Aorta (tissue), 5 donors: ENCODE measurements at regions not wholly inside any gene's neighbourhood (a gene's known extent, or its start where the extent isn't known, plus 50 kb on each side); places are given as distances from the start of the nearest gene placed in this dataset.
"Not testable (repeated sequence)": the region's sequence is repeated elsewhere in the genome, so short reads cannot be mapped to it uniquely, and the experiment has no call there.

ENCODE experiments used
- ATAC-seq: fragments of 200-7000 bp; cut with Tn5 transposase; one replicate; pipeline ENCODE4 v1.9.1; 2022; ENCODE audit warnings: moderate library complexity; ENCODE audit not compliant: low FRiP score
- DNase-seq, 2 donors: peaks; one replicate each; pipeline ENCODE4 v3.0.0-alpha.2; 2020
- H3K27ac ChIP-seq, 2 donors: one replicate each; pipeline ENCODE4 v1.5.1; 2013; ENCODE audit warnings: low read length in 2 of 2, mild to moderate bottlenecking in 2 of 2, moderate library complexity in 2 of 2, control low read depth in 1 of 2, inconsistent platforms in 1 of 2, low read depth in 1 of 2
- H3K27me3 ChIP-seq, 2 donors: one replicate each; pipeline ENCODE4 v1.6.1; 2013; ENCODE audit warnings: control low read depth in 1 of 2, low read length in 1 of 2, mild to moderate bottlenecking in 1 of 2, moderate library complexity in 1 of 2; ENCODE audit not compliant: insufficient read depth in 2 of 2, control insufficient read depth in 1 of 2
- H3K36me3 ChIP-seq, 2 donors: one replicate each; pipeline ENCODE4 v1.6.1; 2013; ENCODE audit warnings: control low read depth in 1 of 2, low read length in 1 of 2, mild to moderate bottlenecking in 1 of 2; ENCODE audit not compliant: insufficient read depth in 2 of 2, control insufficient read depth in 1 of 2
- H3K4me1 ChIP-seq, 2 donors: one replicate each; pipeline ENCODE4 v1.6.1; 2013; ENCODE audit warnings: low read length in 2 of 2, control low read depth in 1 of 2, mild to moderate bottlenecking in 1 of 2, moderate library complexity in 1 of 2; ENCODE audit not compliant: insufficient read depth in 2 of 2, control insufficient read depth in 1 of 2
- H3K4me3 ChIP-seq, 2 donors: one replicate each; pipeline ENCODE4 v1.5.1; 2013; ENCODE audit warnings: low read length in 2 of 2, control low read depth in 1 of 2, mild to moderate bottlenecking in 1 of 2
- H3K9me3 ChIP-seq: one replicate; pipeline ENCODE4 v1.6.1; 2013; ENCODE audit warnings: mild to moderate bottlenecking, low read length; ENCODE audit not compliant: control insufficient read depth
- WGBS, 2 donors: extraction: QIAGEN DNeasy Blood & Tissue Kit; methylation state at CpG; one replicate each; pipeline ENCODE4 v1.1.7; 2013; 5-methylcytosine and 5-hydroxymethylcytosine counted together
- intact Hi-C, 2 donors: fragments of 100-400 bp; cut with DNase I; formaldehyde crosslinking; loops; one replicate each; pipeline versions ENCODE4 v1.14.2 to v1.15.0; 2022
- donor health status: healthy with polysubstance abuse.
- donor health status: Bipolar disorder and iron deficiency.
- donor health status: DM: no; HTN: no; CAD: no.
- donor health status: DM: no; HTN: no; CAD: no.
- donor health status: DM: yes; HTN: yes; CAD: no.

- ATAC-seq (no peak), DNase-seq (no peak)
- Histone ChIP-seq H3K9me3 (peaks cover 2% of the 10 kb centered on the region), H3K4me1 (no peaks in the 10 kb centered on the region), H3K27ac (no peak overlapping the region), H3K4me3 (no peak overlapping the region), H3K36me3 (no peaks in the 10 kb centered on the region), H3K27me3 (no peaks in the 10 kb centered on the region)
- 81 to 90% methylated on average over 6 of the region's 6 CpGs for WGBS, 2 donors
- intact Hi-C loops = no loop called here
Measured at GRCh38 chr10:29217292-29217738, 71.6 kb upstream of the LYZL1 start.

- Histone ChIP-seq H3K4me1 (no peaks in the 10 kb centered on the region), H3K4me3 (no peak overlapping the region), H3K27ac (no peak overlapping the region), H3K36me3 (no peaks in the 10 kb centered on the region), H3K9me3 (no peaks in the 10 kb centered on the region), H3K27me3 (no peaks in the 10 kb centered on the region)
- DNase-seq (no peak), ATAC-seq (no peak)
- 81 to 82% methylated on average over 4 of the region's 4 CpGs for WGBS, 2 donors
- intact Hi-C loops = no loop called here
Measured at GRCh38 chr10:29223326-29223725, 65.5 kb upstream of the LYZL1 start.

- H3K27me3 ChIP-seq = no peaks in the 10 kb centered on the region
- WGBS, 2 donors = 82 to 86% methylated on average over 1 of the region's 1 CpG
- intact Hi-C loops = no loop called here
Measured at GRCh38 chr10:29224631-29225030, 64.2 kb upstream of the LYZL1 start.

GRCh38 chr10:29227201-29227600, 61.7 kb upstream of the LYZL1 start:
- H3K36me3 ChIP-seq = no peaks in the 10 kb centered on the region
- intact Hi-C loops = no loop called here
- no peak overlapping the region for H3K4me3 ChIP-seq
- no peak overlapping the region for H3K27ac ChIP-seq
- H3K9me3 ChIP-seq = no peaks in the 10 kb centered on the region
- DNase-seq (no peak), ATAC-seq (no peak)
- no peaks in the 10 kb centered on the region for H3K4me1 ChIP-seq
- H3K27me3 ChIP-seq = no peaks in the 10 kb centered on the region
- WGBS, 2 donors = 70 to 87% methylated on average over 2 of the region's 2 CpGs

More at GRCh38 chr10:29224631-29225030, 64.2 kb upstream of the LYZL1 start:
- H3K27ac ChIP-seq = no peak overlapping the region
- no peak overlapping the region for H3K4me3 ChIP-seq
- H3K36me3 ChIP-seq = no peaks in the 10 kb centered on the region
- DNase-seq (no peak), ATAC-seq (no peak)
- no peaks in the 10 kb centered on the region for H3K4me1 ChIP-seq
- H3K9me3 ChIP-seq = no peaks in the 10 kb centered on the region

- no peaks in the 10 kb centered on the region for H3K27me3 ChIP-seq
- H3K9me3 ChIP-seq = no peaks in the 10 kb centered on the region
- H3K4me3 ChIP-seq = no peak overlapping the region
- H3K27ac ChIP-seq = no peak overlapping the region
- ATAC-seq = no peak
- intact Hi-C loops = no loop called here
- no peaks in the 10 kb centered on the region for H3K36me3 ChIP-seq
- no peaks in the 10 kb centered on the region for H3K4me1 ChIP-seq
- WGBS, 2 donors = 86 to 89% methylated on average over 6 of the region's 6 CpGs
- no peak for DNase-seq
Measured at GRCh38 chr10:29228562-29228961, 60.3 kb upstream of the LYZL1 start.

GRCh38 chr10:29229258-29229705, 59.6 kb upstream of the LYZL1 start:
- no peaks in the 10 kb centered on the region for H3K36me3 ChIP-seq
- no peaks in the 10 kb centered on the region for H3K27me3 ChIP-seq
- DNase-seq (no peak), ATAC-seq (no peak)
- H3K4me3 ChIP-seq = no peak overlapping the region
- no peaks in the 10 kb centered on the region for H3K4me1 ChIP-seq
- 90% methylated on average over 15 of the region's 15 CpGs for whole genome bisulfite sequencing, 2 donors
- H3K9me3 ChIP-seq = no peaks in the 10 kb centered on the region
- no peak overlapping the region for H3K27ac ChIP-seq
- intact Hi-C loops = no loop called here

GRCh38 chr10:29236910-29237309, 52.0 kb upstream of the LYZL1 start:
- intact Hi-C loops, ATAC-seq, DNase-seq, H3K27me3 ChIP-seq, H3K27ac ChIP-seq, H3K9me3 ChIP-seq, H3K36me3 ChIP-seq, H3K4me1 ChIP-seq, H3K4me3 ChIP-seq: not testable (repeated sequence)
- 92 to 94% methylated on average over 13 of the region's 13 CpGs for WGBS, 2 donors

GRCh38 chr10:29237786-29238185, 51.1 kb upstream of the LYZL1 start:
- H3K27me3 ChIP-seq = no peaks in the 10 kb centered on the region
- 50 to 56% methylated on average over 5 of the region's 5 CpGs for WGBS, 2 donors
- ATAC-seq (no peak), DNase-seq (no peak)
- H3K9me3 ChIP-seq = no peaks in the 10 kb centered on the region
- intact Hi-C loops = no loop called here
- no peak overlapping the region for H3K27ac ChIP-seq
- no peaks in the 10 kb centered on the region for H3K36me3 ChIP-seq
- H3K4me1 ChIP-seq = no peaks in the 10 kb centered on the region
- no peak overlapping the region for H3K4me3 ChIP-seq

- no peak overlapping the region for H3K4me3 ChIP-seq
- no peaks in the 10 kb centered on the region for H3K27me3 ChIP-seq
- H3K4me1 ChIP-seq = no peaks in the 10 kb centered on the region
- no peaks in the 10 kb centered on the region for H3K36me3 ChIP-seq
- 81 to 84% methylated on average over 3 of the region's 3 CpGs for WGBS, 2 donors
- ATAC-seq (no peak), DNase-seq (no peak)
- H3K9me3 ChIP-seq = no peaks in the 10 kb centered on the region
- intact Hi-C loops = no loop called here
- H3K27ac ChIP-seq = no peak overlapping the region
Measured at GRCh38 chr10:29238523-29239135, 50.2 kb upstream of the LYZL1 start.
